Activated T-cell treated with anti-CD3 and anti-CD28 coated beads, Interleukin-2, amount 50 U/mL, for 48 hours (primary cell): ENCODE measurements at regions not wholly inside any gene's neighbourhood (a gene's known extent, or its start where the extent isn't known, plus 50 kb on each side); places are given as distances from the start of the nearest gene placed in this dataset.

ENCODE experiments used
- DNase-seq, 2 experiments: peaks; one replicate each; pipeline ENCODE4 v3.0.0-alpha.2; 2020

- DNase-seq = no peak
These were observed 77.6 kb upstream of the GSE1 start for GRCh38 chr16:85535352-85536072.

GRCh38 chr16:85536073-85536410 lies 77.1 kb upstream of the GSE1 start:
- DNase-seq = no peak

GRCh38 chr16:85536411-85537330 lies 76.5 kb upstream of the GSE1 start:
- DNase-seq = no peak

GRCh38 chr16:85537331-85537788 lies 75.8 kb upstream of the GSE1 start:
- DNase-seq = no peak

GRCh38 chr16:85537795-85538401 lies 75.2 kb upstream of the GSE1 start:
- DNase-seq = no peak

- no peak for DNase-seq
These were observed 74.0 kb upstream of the GSE1 start for GRCh38 chr16:85539084-85539483.

- DNase-seq = no peak
These were observed 73.4 kb upstream of the GSE1 start for GRCh38 chr16:85539629-85540291.

- DNase-seq = no peak
These were observed 71.9 kb upstream of the GSE1 start for GRCh38 chr16:85541181-85541580.

- no peak for DNase-seq
These were observed 71.5 kb upstream of the GSE1 start for GRCh38 chr16:85541619-85541979.

GRCh38 chr16:85541980-85542900 lies 70.9 kb upstream of the GSE1 start:
- no peak for DNase-seq

GRCh38 chr16:85543536-85543935 lies 69.6 kb upstream of the GSE1 start:
- DNase-seq = no peak

- DNase-seq = no peak
These were observed 69.1 kb upstream of the GSE1 start for GRCh38 chr16:85544016-85544415.

GRCh38 chr16:85544668-85545067 lies 68.5 kb upstream of the GSE1 start:
- no peak for DNase-seq

GRCh38 chr16:85545227-85545818 lies 67.8 kb upstream of the GSE1 start:
- DNase-seq = no peak

GRCh38 chr16:85546585-85547447 lies 66.3 kb upstream of the GSE1 start:
- no peak for DNase-seq

- DNase-seq = no peak
These were observed 64.7 kb upstream of the GSE1 start for GRCh38 chr16:85548375-85548774.

- no peak for DNase-seq
These were observed 63.2 kb upstream of the GSE1 start for GRCh38 chr16:85549766-85550421.

- no peak for DNase-seq
These were observed 62.7 kb upstream of the GSE1 start for GRCh38 chr16:85550422-85550864.

- DNase-seq = no peak
These were observed 61.9 kb upstream of the GSE1 start for GRCh38 chr16:85550953-85551924.
